Spleen (tissue), 7 donors: ENCODE measurements at regions not wholly inside any gene's neighbourhood (a gene's known extent, or its start where the extent isn't known, plus 50 kb on each side); places are given as distances from the start of the nearest gene placed in this dataset.

Experiments
- CTCF ChIP-seq, 11 experiments: fragments of 200-600 bp in 7 of 11; fragments of 450-650 bp in 4 of 11; sonication (generic) in 4 of 11; IDR thresholded peaks in 8 of 11; conservative IDR thresholded peaks in 3 of 11; 1 replicate in 7 of 11; 2 replicates in 4 of 11; pipeline versions ENCODE4 v1.4.0 to v1.8.0; 2016 to 2021; ENCODE audit warnings: antibody characterized with exemption in 11 of 11, inconsistent platforms in 4 of 11, mild to moderate bottlenecking in 1 of 11
- POLR2A ChIP-seq, 3 donors: fragments of 450-650 bp; IDR thresholded peaks; one replicate each; pipeline ENCODE4 v1.5.1; 2017; ENCODE audit warnings: antibody characterized with exemption in 3 of 3, mild to moderate bottlenecking in 1 of 3
- POLR2AphosphoS5 ChIP-seq, 3 donors: sonication (generic); formaldehyde crosslinking; IDR thresholded peaks; one replicate each; pipeline ENCODE4 v1.5.1; 2017; ENCODE audit warnings: antibody characterized with exemption in 3 of 3
- donor health status: DM: no; HTN: no; CAD: no; lungs with moderate emphysema.
- donor health status: DM: no; HTN: no; CAD: no.
- donor health status: DM: no; HTN: no; CAD: no.

GRCh38 chr3:16794257-16794656, 90.5 kb upstream of the PLCL2 start:
- TF ChIP-seq CTCF (IDR thresholded peaks at IDR 0.05 in 8 of 11, conservative IDR thresholded peaks at IDR 0.05 in 3 of 11) (no peak), POLR2A (IDR thresholded peaks at IDR 0.05) (no peak), POLR2AphosphoS5 (IDR thresholded peaks at IDR 0.05) (no peak)
